ENCODE measurements at regions not wholly inside any gene's neighbourhood (a gene's known extent, or its start where the extent isn't known, plus 50 kb on each side); places are given as distances from the start of the nearest gene placed in this dataset.

GRCh38 chr1:11594625-11595024 lies 59.6 kb downstream of the FBXO2 start:
- no peaks in the 10 kb centered on the region for H3K9me3 ChIP-seq (replicated peaks; ENCODE audit: control insufficient read depth, insufficient read depth, low read length)
- H3K4me3 ChIP-seq (replicated peaks in 1 of 3; ENCODE audit: insufficient read depth in 1 of 3, low read depth in 1 of 3, low read length in 3 of 3): no peak overlapping the region
- no peak overlapping the region for H3K9ac ChIP-seq (replicated peaks; ENCODE audit: extremely low read depth, insufficient read depth, low read length)
- no peaks in the 10 kb centered on the region for H3K4me1 ChIP-seq (ENCODE audit: control insufficient read depth, extremely low read depth, insufficient read depth, low read length)
- intact Hi-C loops (cut with micrococcal nuclease) (no loop called here), dilution Hi-C loops (cut with MboI; ENCODE audit: extremely low pct_ligation_motif_present, low sequenced_read_pairs) (no loop called here)
- H4K20me1 ChIP-seq (replicated peaks; ENCODE audit: control insufficient read depth, extremely low read depth, insufficient read depth, low read length): no peaks in the 10 kb centered on the region
- no peaks in the 10 kb centered on the region for H3K27me3 ChIP-seq (ENCODE audit: control insufficient read depth in 2 of 2, insufficient read depth in 2 of 2, low read length in 2 of 2)
- no peak for DNase-seq (ENCODE audit: low read depth, low spot score)
- H3K36me3 ChIP-seq (ENCODE audit: control insufficient read depth in 2 of 2, extremely low read depth in 1 of 2, insufficient read depth in 2 of 2, low read length in 2 of 2): no peaks in the 10 kb centered on the region
- H3K27ac ChIP-seq (ENCODE audit: insufficient read depth, low read depth, low read length): no peak overlapping the region
- TF ChIP-seq FOS (IDR thresholded peaks at IDR 0.05; ENCODE audit: borderline replicate concordance, insufficient read depth, low read length) (no peak), POLR2A (IDR thresholded peaks at IDR 0.05; ENCODE audit: low read depth, low read length) (no peak), GATA2 (IDR thresholded peaks at IDR 0.05; ENCODE audit: insufficient read depth, insufficient read length, low read depth, low read length) (no peak)
- H3K9me1 ChIP-seq (replicated peaks; ENCODE audit: control insufficient read depth, extremely low read depth, insufficient read depth, low read length): no peaks in the 10 kb centered on the region
- CTCF ChIA-PET: no interaction called here
- no peak overlapping the region for H2AFZ ChIP-seq (ENCODE audit: low read depth, low read length)
- H3K79me2 ChIP-seq (ENCODE audit: control insufficient read depth, insufficient read depth, low read length): no peaks in the 10 kb centered on the region
- BruUV-seq (replicated peaks): no TSS peak
- no peak for FAIRE-seq
- H3K4me2 ChIP-seq (ENCODE audit: insufficient read depth, low read length): no peak overlapping the region
- POLR2A ChIA-PET: no interaction called here

- CTCF ChIA-PET: no interaction called here
Observed at GRCh38 chr1:11594222-11594621, 60.0 kb downstream of the FBXO2 start.

More at GRCh38 chr1:11594222-11594621, 60.0 kb downstream of the FBXO2 start:
- POLR2A ChIA-PET: no interaction called here
- no peak overlapping the region for H3K9ac ChIP-seq (replicated peaks; ENCODE audit: extremely low read depth, insufficient read depth, low read length)
- DNase-seq (ENCODE audit: low read depth, low spot score) (no peak), FAIRE-seq (no peak)
- no peak overlapping the region for H2AFZ ChIP-seq (ENCODE audit: low read depth, low read length)
- dilution Hi-C loops (cut with MboI; ENCODE audit: extremely low pct_ligation_motif_present, low sequenced_read_pairs) (no loop called here), intact Hi-C loops (cut with micrococcal nuclease) (no loop called here)
- H3K9me3 ChIP-seq (replicated peaks; ENCODE audit: control insufficient read depth, insufficient read depth, low read length): no peaks in the 10 kb centered on the region
- H4K20me1 ChIP-seq (replicated peaks; ENCODE audit: control insufficient read depth, extremely low read depth, insufficient read depth, low read length): no peaks in the 10 kb centered on the region
- H3K4me1 ChIP-seq (ENCODE audit: control insufficient read depth, extremely low read depth, insufficient read depth, low read length): no peaks in the 10 kb centered on the region
- no peaks in the 10 kb centered on the region for H3K27me3 ChIP-seq (ENCODE audit: control insufficient read depth in 2 of 2, insufficient read depth in 2 of 2, low read length in 2 of 2)
- no peaks in the 10 kb centered on the region for H3K9me1 ChIP-seq (replicated peaks; ENCODE audit: control insufficient read depth, extremely low read depth, insufficient read depth, low read length)
- no TSS peak for BruUV-seq (replicated peaks)
- H3K36me3 ChIP-seq (ENCODE audit: control insufficient read depth in 2 of 2, extremely low read depth in 1 of 2, insufficient read depth in 2 of 2, low read length in 2 of 2): no peaks in the 10 kb centered on the region
- no peak overlapping the region for H3K4me3 ChIP-seq (replicated peaks in 1 of 3; ENCODE audit: insufficient read depth in 1 of 3, low read depth in 1 of 3, low read length in 3 of 3)
- H3K4me2 ChIP-seq (ENCODE audit: insufficient read depth, low read length): no peak overlapping the region
- H3K79me2 ChIP-seq (ENCODE audit: control insufficient read depth, insufficient read depth, low read length): no peaks in the 10 kb centered on the region
- no peak overlapping the region for H3K27ac ChIP-seq (ENCODE audit: insufficient read depth, low read depth, low read length)
- TF ChIP-seq MYC (IDR thresholded peaks at IDR 0.05; ENCODE audit: low read depth, low read length) (no peak), POLR2A (IDR thresholded peaks at IDR 0.05; ENCODE audit: low read depth, low read length) (no peak), FOS (IDR thresholded peaks at IDR 0.05; ENCODE audit: borderline replicate concordance, insufficient read depth, low read length) (no peak), MAX (IDR thresholded peaks at IDR 0.05; ENCODE audit: insufficient read depth, insufficient read length) (no peak), GATA2 (IDR thresholded peaks at IDR 0.05; ENCODE audit: insufficient read depth, insufficient read length, low read depth, low read length) (no peak), EZH2 (IDR thresholded peaks at IDR 0.05; ENCODE audit: borderline replicate concordance, low read depth, low read length, severe bottlenecking) (no peak), JUN (IDR thresholded peaks at IDR 0.05; ENCODE audit: borderline replicate concordance, insufficient read depth, insufficient read length, low read depth) (no peak), CTCF (IDR thresholded peaks at IDR 0.05; ENCODE audit: extremely low read depth in 1 of 2, insufficient read depth in 1 of 2, low read depth in 1 of 2, low read length in 2 of 2) (no peak), POLR2AphosphoS5 (IDR thresholded peaks at IDR 0.05; ENCODE audit: insufficient read depth, low read depth, low read length) (no peak)

All from endothelial cell of umbilical vein (primary cell).